ENCODE measurements at regions not wholly inside any gene's neighbourhood (a gene's known extent, or its start where the extent isn't known, plus 50 kb on each side); places are given as distances from the start of the nearest gene placed in this dataset.
"Not testable (repeated sequence)": the region's sequence is repeated elsewhere in the genome, so short reads cannot be mapped to it uniquely, and the experiment has no call there.

- DNase-seq: no peak
Measured at GRCh38 chr5:67732471-67732870, 483.1 kb upstream of the PIK3R1 start.

- DNase-seq: no peak
Measured at GRCh38 chr5:67731886-67732285, 483.7 kb upstream of the PIK3R1 start.

GRCh38 chr5:67730917-67731474, 484.6 kb upstream of the PIK3R1 start:
- no peak for DNase-seq

GRCh38 chr5:67728326-67728890, 487.1 kb upstream of the PIK3R1 start:
- DNase-seq: no peak

- DNase-seq: no peak
Measured at GRCh38 chr5:67725604-67726003, 490.0 kb upstream of the PIK3R1 start.

- DNase-seq: no peak
Measured at GRCh38 chr5:67724412-67725135, 491.0 kb upstream of the PIK3R1 start.

GRCh38 chr5:67723873-67724272, 491.7 kb upstream of the PIK3R1 start:
- no peak for DNase-seq

- DNase-seq: not testable (repeated sequence)
Measured at GRCh38 chr5:67722582-67722981, 493.0 kb upstream of the PIK3R1 start.

- DNase-seq: no peak
Measured at GRCh38 chr5:67720162-67720772, 495.3 kb upstream of the PIK3R1 start.

- no peak for DNase-seq
Measured at GRCh38 chr5:67702008-67702407, 505.4 kb upstream of the CD180 start.

GRCh38 chr5:67699560-67699959, 503.0 kb upstream of the CD180 start:
- no peak for DNase-seq

- DNase-seq: no peak
Measured at GRCh38 chr5:67696446-67696845, 499.8 kb upstream of the CD180 start.

GRCh38 chr5:67695369-67695768, 498.8 kb upstream of the CD180 start:
- no peak for DNase-seq

- DNase-seq: no peak
Measured at GRCh38 chr5:67694810-67695191, 498.2 kb upstream of the CD180 start.

GRCh38 chr5:67693956-67694809, 497.6 kb upstream of the CD180 start:
- DNase-seq: no peak

- DNase-seq: no peak
Measured at GRCh38 chr5:67686746-67687145, 490.1 kb upstream of the CD180 start.

GRCh38 chr5:67681703-67682102, 485.1 kb upstream of the CD180 start:
- DNase-seq: no peak

- DNase-seq: no peak
Measured at GRCh38 chr5:67680099-67680498, 483.5 kb upstream of the CD180 start.

GRCh38 chr5:67679184-67679841, 482.7 kb upstream of the CD180 start:
- DNase-seq: no peak

GRCh38 chr5:67678594-67678993, 482.0 kb upstream of the CD180 start:
- no peak for DNase-seq

GRCh38 chr5:67677422-67677970, 480.9 kb upstream of the CD180 start:
- DNase-seq: no peak

- no peak for DNase-seq
Measured at GRCh38 chr5:67676863-67677262, 480.3 kb upstream of the CD180 start.

Measured in DMS53 (cell line).